ENCODE measurements at regions not wholly inside any gene's neighbourhood (a gene's known extent, or its start where the extent isn't known, plus 50 kb on each side); places are given as distances from the start of the nearest gene placed in this dataset.

- H2BK20ac ChIP-seq (ENCODE audit: low read depth, low read length, poor library complexity, severe bottlenecking) = no peak overlapping the region
- H3K9ac ChIP-seq (ENCODE audit: extremely low read depth, insufficient read length, low read length) = no peak overlapping the region
- no peaks in the 10 kb centered on the region for H3K9me3 ChIP-seq (ENCODE audit: control insufficient read depth, low read depth, low read length)
- no peak overlapping the region for H4K8ac ChIP-seq (replicated peaks; ENCODE audit: insufficient read length, low read depth, low read length)
- Mint-ChIP-seq H3K36me3 (ENCODE audit: insufficient read depth in 1 of 3, low read depth in 3 of 3) (no peaks in the 10 kb centered on the region), H3K27me3 (ENCODE audit: low read depth) (no peaks in the 10 kb centered on the region), H3K4me1 (peaks cover 46 to 59% of the 10 kb centered on the region in 2 experiments), H3K27ac (peak overlapping the region in 2 of 3 experiments; percentile 25 to 89; a peak in 3 of 7 replicates), H3K4me3 (no peak overlapping the region), H3K9me3 (no peaks in the 10 kb centered on the region)
- no peaks in the 10 kb centered on the region for H4K20me1 ChIP-seq (ENCODE audit: control insufficient read depth, insufficient read depth, insufficient read length)
- no peak for DNase-seq
- H3K79me1 ChIP-seq (ENCODE audit: insufficient read depth, low read depth, low read length, poor library complexity, severe bottlenecking) = no peaks in the 10 kb centered on the region
- H3K79me2 ChIP-seq (ENCODE audit: insufficient read depth, low read length) = no peaks in the 10 kb centered on the region
- no peak overlapping the region for H2BK120ac ChIP-seq (ENCODE audit: low read depth, low read length, poor library complexity, severe bottlenecking)
- no peak overlapping the region for H2BK12ac ChIP-seq (ENCODE audit: insufficient read length, low read depth, low read length)
- no peaks in the 10 kb centered on the region for H3K23me2 ChIP-seq (ENCODE audit: insufficient read length, low read depth, low read length, poor library complexity, severe bottlenecking)
- H3K23ac ChIP-seq (ENCODE audit: insufficient read length, low read depth, low read length) = no peak overlapping the region
- H3K18ac ChIP-seq (ENCODE audit: insufficient read length, low read depth, low read length) = no peak overlapping the region
- H3K4me2 ChIP-seq (ENCODE audit: insufficient read depth, insufficient read length, low read length) = no peak overlapping the region
- H3K56ac ChIP-seq (ENCODE audit: insufficient read length, low read depth, low read length) = no peak overlapping the region
- no peak overlapping the region for H4K91ac ChIP-seq (ENCODE audit: insufficient read length, low read depth, low read length)
- no peak overlapping the region for H2AFZ ChIP-seq (ENCODE audit: low read length)
- no peak overlapping the region for H3K4ac ChIP-seq (ENCODE audit: low read depth, low read length)
- H3K27ac ChIP-seq (ENCODE audit: insufficient read length, low read depth, low read length) = no peak overlapping the region
- TF ChIP-seq CTCF (conservative IDR thresholded peaks at IDR 0.05) = no peak
- H3K27me3 ChIP-seq (ENCODE audit: insufficient read depth, low read length) = no peaks in the 10 kb centered on the region
- no peak overlapping the region for H2AK5ac ChIP-seq (ENCODE audit: insufficient read length, low read length)
- no peaks in the 10 kb centered on the region; the same call in 1 of the 2 replicates for H3K4me1 ChIP-seq (ENCODE audit: insufficient read depth, low read length)
- no peak overlapping the region for H3K14ac ChIP-seq (ENCODE audit: insufficient read depth, low read length)
- no peak overlapping the region for H2BK5ac ChIP-seq (ENCODE audit: insufficient read length, low read length)
- no peak overlapping the region for H4K5ac ChIP-seq (ENCODE audit: insufficient read length, low read depth, low read length)
- WGBS (ENCODE audit: extremely low coverage, insufficient read length, low lambda C conversion rate) = no CpG with 5 or more reads among the region's 1 CpG
- H3T11ph ChIP-seq (ENCODE audit: low read length) = no peak overlapping the region
- H2BK15ac ChIP-seq (ENCODE audit: low read depth, low read length) = no peak overlapping the region
Observed at GRCh38 chr3:161640181-161640580, 143.6 kb downstream of the OTOL1 start.

All from H9 (cell line).